NCI-H146 treated with DMSO at 0.1 percent for 48 hours (cell line): ENCODE measurements at regions not wholly inside any gene's neighbourhood (a gene's known extent, or its start where the extent isn't known, plus 50 kb on each side); places are given as distances from the start of the nearest gene placed in this dataset.
"Not testable (repeated sequence)": the region's sequence is repeated elsewhere in the genome, so short reads cannot be mapped to it uniquely, and the experiment has no call there.

ENCODE experiments used
- DNase-seq: peaks from one replicate; lab custom pipeline; 2025; ENCODE audit not compliant: unreplicated experiment; lab: John Stamatoyannopoulos, UW

DNA sequence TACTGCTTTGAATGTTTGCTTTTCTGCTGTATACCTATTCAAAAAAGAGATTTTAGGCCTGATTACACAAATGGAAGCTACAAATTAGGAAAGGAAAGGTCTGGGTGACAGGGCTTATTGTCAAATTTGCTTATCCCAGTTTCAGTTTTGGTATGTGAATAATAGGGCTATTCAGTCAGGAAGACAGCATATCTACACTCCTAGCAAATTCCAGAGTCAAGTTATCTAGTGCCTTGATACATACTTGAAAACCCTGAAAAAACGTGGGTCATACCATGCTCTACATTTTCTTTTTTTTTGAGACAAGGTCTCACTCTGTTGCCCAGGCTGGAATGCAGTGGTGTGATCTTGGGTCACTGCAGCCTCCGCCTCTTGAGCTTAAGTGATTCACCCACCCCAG lies 59.2 kb upstream of the CCDC180 start:
- not testable (repeated sequence) for DNase-seq

- no peak for DNase-seq
Measured at GRCh38 chr9:97243606-97244005, 63.9 kb upstream of the CCDC180 start.

- not testable (repeated sequence) for DNase-seq
Measured at GRCh38 chr9:97241430-97241829, 66.0 kb upstream of the CCDC180 start.

DNA sequence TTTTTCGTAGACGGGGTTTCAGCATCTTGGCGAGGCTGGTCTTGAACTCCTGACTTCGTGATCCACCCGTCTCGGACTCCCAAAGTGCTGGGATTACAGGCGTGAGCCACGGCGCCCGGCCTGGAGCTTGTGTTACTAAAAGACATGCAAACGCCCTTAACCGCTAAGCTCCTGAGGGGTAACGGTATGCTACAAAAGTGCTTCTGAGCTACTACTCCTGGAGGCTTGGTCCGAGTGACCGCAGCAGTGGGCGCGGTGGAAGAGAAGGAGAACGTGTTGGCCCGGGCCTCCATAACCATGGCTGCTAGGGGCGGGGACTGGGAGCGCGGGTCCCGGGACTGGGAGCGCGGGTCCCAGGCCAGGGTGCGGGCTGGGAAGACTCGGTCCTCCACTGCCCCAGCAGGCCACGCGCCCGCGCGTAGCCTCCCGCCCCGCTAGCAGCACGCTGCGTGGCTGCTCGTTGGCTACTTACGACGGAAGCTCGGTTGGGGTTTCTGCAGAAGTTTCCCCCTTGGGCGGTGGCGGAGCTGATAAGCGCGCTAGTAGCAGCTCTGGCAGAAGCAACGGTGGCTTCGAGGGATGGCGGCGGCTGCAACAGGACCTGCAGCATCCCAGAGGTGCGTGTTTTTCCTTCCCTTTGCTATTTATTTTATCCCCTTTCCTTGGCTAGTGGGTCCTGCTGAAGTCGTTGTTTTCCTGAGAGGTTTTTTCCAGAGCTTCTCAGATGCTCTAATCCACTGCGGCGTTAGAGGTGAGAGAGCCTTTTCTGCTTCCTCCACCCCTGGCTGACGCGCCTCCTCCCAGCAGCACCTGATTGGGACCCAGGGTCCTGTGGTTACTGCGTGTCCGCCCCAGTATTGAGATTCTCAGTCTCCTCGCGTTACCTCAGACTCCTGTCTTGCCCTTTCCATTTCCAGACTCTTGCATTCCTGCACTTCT lies 69.2 kb upstream of the CCDC180 start:
- peak; percentile 66 for DNase-seq

GRCh38 chr9:97237311-97237786 lies 70.1 kb upstream of the CCDC180 start:
- no peak for DNase-seq

DNA sequence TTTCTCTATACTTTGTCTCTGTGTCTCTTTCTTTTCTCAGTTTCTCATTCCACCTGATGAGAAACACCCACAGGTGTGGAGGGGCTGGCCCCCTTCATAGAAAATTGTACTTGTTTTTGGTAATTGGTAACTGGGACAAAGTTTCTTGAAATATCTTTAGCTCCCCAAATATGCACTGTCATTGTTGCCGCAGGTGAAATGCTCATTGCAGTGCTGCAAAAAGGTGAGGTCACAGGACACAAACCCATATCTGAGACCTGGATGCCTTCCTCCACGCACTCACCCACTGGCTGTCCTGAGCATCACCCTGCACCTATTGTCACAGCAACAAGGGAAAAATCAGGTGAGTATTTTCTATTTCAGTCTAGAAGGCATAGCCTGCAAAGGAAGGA lies 74.5 kb upstream of the CCDC180 start:
- not testable (repeated sequence) for DNase-seq

DNA sequence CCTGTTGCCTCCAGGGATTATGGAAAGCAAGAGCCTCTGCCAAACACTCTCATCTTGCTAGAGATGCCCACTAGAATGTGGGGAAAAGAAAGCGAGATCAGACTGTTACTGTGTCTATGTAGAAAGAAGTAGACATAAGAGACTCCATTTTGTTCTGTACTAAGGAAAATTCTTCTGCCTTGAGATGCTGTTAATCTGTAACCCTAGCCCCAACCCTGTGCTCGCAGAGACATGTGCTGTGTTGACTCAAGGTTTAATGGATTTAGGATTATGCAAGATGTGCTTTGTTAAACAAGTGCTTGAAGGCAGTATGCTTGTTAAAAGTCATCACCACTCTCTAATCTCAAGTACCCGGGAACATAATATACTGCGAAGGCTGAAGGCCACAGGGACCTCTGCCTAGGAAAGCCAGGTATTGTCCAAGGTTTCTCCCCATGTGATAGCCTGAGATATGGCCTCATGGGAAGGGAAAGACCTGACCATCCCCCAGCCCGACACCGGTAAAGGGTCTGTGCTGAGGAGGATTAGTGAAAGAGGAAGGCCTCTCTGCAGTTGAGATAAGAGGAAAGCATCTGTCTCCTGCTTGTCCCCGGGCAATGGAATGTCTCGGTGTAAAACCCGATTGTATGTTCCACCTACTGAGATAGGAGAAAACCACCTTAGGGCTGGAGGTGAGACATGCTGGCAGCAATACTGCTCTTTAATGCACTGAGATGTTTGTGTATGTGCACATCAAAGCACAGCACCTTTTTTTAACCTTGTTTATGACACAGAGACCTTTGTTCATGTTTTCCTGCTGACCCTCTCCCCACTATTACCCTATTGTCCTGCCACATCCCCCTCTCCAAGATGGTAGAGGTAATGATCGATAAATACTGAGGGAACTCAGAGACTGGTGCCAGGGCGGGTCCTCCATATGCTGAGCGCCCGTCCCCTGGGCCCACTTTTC lies 75.1 kb upstream of the CCDC180 start:
- DNase-seq, result not testable (repeated sequence)

DNA sequence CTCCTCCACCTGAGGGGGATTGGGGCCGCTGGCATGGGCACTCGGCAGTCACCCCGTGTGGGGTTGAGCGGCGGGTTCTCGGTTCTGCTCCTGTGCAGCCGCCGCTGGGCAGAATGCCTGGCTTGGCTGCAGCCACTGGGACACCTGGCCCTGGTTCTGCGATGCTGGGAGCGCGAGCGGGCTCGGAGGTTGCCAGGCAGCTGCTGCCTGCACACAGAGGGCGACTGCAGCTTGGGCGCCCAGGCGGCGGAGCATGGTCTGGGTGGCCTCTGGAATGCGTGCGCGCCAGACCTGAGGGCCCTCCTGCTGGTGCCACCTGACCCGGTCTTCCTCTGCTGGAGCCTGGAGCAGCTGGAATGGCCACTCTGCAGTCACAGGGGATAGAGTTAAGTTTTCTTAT lies 85.1 kb upstream of the CCDC180 start:
- peak; percentile 1 for DNase-seq

- not testable (repeated sequence) for DNase-seq
Measured at GRCh38 chr9:97221478-97222355, 85.7 kb upstream of the CCDC180 start.

DNA sequence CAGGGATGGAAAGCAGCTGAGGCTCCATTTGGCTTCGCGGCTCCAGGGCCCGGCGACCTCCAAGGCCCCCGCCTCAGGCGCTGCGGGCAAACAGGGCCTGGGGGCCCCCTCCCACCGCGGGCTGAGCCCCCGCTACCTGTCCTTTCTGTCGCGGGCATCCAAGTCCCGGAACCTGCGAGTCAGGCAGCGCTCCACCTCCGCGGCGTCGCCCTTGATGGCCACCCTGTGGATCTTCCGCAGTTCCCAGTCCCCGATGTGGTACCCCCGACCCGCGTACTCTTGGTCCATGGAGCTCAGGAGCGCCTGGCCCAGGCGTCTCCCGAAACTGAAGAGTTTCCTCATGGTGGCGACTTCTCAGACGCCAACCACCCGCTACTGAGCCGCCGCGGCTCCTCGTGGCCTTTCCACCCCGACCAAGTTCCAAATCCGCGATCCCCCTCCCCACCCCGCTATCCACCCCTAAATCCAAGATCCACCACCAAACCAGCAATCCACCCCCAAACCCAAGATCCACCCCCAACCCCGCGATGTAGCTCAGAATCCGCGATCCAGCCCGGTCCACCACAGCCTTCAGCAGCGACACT lies 86.5 kb upstream of the CCDC180 start:
- DNase-seq, result no peak

DNA sequence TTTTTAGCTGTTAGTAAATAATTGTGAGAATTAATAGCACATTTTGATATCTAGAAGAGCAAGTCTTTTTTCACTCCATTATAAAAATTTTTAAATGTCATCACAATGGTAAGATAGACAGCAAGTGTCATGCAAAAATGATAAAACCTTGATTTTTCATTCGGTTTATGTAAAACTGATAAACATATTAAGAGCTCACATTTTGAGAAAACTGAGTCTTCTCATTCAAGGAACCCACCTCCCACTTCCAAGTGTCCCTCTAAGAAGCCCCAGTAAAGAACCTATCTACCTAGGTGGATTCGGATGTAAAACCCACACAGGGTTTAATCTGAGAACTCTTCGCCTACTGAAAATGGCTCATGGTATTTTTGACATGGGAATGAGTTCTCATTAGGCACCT lies 87.1 kb upstream of the CCDC180 start:
- not testable (repeated sequence) for DNase-seq

DNA sequence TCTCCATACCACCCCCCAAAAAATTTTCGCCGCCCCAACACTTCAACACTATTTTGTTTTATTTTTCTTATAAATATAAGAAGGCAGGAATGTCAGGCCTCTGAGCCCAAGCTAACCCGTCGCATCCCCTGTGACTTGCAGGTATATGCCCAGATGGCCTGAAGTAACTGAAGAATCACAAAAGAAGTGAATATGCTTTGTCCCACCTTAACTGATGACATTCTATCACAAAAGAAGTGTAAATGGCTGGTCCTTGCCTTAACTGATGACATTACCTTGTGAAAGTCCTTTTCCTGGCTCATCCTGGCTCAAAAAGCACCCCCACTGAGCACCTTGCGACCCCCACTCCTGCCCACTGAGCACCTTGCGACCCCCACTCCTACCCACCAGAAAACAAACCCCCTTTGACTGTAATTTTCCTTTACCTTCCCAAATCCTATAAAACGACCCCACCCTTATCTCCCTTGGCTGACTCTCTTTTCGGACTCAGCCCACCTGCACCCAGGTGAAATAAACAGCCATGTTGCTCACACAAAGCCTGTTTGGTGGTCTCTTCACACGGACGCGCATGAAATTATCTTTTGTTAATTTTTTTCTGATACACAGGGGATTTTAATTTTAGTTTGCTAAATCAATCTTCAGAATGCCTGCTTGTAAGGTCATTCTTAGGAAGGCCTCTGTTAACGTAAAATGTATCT lies 87.9 kb upstream of the CCDC180 start:
- not testable (repeated sequence) for DNase-seq

DNA sequence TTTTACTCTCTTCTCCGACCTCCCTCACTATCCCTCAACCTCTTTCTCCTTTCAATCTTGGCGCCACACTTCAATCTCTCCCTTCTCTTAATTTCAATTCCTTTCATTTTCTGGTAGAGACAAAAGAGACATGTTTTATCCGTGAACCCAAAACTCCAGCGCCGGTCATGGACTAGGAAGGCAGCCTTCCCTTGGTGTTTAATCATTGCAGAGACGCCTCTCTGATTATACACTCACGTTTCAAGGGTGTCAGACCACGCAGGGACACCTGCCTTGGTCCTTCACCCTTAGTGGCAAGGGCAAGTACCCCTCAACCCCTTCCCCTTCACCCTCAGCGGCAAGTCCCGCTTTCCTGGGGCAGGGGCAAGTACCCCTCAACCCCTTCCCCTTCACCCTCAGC lies 92.3 kb upstream of the CCDC180 start:
- DNase-seq, result not testable (repeated sequence)

DNA sequence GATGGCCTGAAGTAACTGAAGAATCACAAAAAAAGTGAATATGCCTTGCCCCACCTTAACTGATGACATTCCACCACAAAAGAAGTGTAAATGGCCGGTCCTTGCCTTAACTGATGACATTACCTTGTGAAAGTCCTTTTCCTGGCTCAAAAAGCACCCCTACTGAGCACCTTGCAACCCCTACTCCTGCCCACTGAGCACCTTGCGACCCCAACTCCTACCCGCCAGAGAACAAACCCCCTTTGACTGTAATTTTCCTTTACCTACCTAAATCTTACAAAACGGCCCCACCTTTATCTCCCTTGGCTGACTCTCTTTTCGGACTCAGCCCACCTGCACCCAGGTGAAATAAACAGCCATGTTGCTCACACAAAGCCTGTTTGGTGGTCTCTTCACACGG lies 92.9 kb upstream of the CCDC180 start:
- not testable (repeated sequence) for DNase-seq

DNA sequence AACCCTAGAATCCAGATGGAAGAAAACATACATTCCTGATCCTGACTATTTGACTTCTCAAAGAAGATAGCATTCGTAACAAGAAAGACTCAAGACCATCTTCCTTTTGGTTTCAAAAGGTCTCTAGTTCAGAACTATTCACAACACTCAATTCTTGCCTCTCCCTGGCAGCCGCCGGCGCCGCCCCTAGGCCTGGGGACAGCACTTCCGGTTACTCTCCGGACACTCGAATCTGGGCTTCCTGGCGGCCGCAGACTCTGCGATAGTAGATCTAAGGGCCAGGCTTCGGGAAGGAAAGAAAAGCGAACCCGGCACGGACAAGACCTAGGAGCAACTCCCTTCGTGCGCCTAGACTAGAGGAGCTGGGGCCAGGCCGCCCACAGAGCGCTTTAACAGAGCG lies 107.8 kb upstream of the CCDC180 start:
- not testable (repeated sequence) for DNase-seq

DNA sequence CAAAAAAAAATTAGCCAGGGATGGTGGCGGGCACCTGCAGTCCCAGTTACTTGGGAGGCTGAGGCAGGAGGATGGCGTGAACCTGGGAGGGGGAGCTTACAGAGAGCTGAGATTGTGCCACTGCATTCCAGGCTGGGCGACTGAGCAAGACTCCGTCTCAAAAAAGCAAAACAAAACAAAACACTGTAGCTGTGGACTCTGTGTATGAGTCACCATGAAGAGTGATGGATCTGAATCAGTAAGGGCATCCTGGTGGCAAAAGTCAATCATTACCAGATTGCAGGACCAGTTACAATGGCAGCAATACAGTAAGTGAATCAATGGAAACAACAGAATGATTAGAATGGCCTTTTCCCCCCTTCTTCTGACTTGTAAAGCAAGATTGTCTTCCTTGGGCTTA lies 113.7 kb upstream of the CCDC180 start:
- DNase-seq, result not testable (repeated sequence)

DNA sequence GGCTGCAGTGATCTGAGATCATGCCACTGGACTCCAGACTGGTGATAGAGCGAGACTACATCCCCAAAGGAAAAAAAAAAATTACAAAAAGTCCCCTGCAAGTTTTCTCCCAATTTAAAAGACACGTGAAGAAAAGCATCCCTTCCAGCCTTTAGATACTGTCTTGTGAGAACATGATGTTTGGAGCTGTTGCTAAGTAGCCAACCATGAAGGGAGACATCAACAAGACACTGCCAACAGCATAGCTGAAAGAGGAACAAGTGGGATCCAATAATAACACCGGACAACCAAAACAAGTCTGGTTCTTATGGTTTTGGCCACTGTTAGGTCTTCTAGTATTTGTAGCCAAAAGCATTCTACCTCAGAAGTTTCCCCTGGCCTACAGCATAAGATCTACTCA lies 118.9 kb upstream of the CCDC180 start:
- DNase-seq, result no peak

- DNase-seq, result not testable (repeated sequence)
Measured at GRCh38 chr9:97187706-97188105, 119.8 kb upstream of the CCDC180 start.

- no peak for DNase-seq
Measured at GRCh38 chr9:97186493-97186892, 121.0 kb upstream of the CCDC180 start.
